ENCODE measurements at regions not wholly inside any gene's neighbourhood (a gene's known extent, or its start where the extent isn't known, plus 50 kb on each side); places are given as distances from the start of the nearest gene placed in this dataset.
"Not testable (repeated sequence)": the region's sequence is repeated elsewhere in the genome, so short reads cannot be mapped to it uniquely, and the experiment has no call there.

DNA sequence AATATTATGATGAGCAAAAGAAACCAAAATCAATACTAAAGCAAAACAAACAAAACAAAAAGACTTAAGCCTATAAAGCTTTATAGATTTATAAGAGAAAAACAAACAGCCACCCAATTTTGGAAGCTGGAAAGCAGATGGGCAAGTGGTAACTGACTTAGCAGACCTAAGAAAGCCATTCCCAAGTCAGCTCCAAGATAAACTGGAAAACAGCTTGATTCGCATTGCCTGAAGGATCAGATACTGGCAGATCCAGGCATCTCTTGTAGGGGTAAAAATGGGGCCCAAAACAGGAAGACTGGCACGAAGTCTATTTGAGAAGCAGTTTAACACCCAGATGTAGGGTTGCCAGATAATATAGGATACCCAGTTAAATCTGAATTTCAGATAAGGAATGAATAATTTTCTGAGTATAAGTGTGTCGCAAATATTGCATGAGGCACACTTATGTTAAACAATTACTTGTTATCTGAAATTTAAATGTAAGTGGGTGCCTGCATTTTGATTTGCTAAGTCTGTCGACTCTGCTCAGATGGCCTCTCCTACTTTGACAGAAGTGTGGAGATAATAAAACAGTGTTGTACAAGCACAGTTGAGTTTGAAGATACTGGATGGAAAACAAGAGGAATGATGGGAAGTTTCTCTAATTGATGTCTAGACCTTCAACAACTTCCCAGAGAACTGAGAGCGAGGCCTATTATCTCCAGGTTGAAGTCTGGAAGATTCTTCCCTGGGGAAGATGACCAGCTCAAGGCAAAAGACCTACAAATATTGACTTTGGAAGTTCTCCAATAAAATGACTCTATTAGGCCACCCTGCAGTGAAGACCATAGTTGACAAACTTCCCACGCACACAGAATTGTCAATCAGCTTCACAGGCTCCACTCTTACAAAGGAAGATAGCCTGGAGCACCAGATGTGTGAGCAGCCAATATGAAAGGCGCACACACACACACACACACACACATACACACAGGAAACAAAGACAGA is 113.4 kb downstream of the FAM50B start:
- no peak for DNase-seq

DNA sequence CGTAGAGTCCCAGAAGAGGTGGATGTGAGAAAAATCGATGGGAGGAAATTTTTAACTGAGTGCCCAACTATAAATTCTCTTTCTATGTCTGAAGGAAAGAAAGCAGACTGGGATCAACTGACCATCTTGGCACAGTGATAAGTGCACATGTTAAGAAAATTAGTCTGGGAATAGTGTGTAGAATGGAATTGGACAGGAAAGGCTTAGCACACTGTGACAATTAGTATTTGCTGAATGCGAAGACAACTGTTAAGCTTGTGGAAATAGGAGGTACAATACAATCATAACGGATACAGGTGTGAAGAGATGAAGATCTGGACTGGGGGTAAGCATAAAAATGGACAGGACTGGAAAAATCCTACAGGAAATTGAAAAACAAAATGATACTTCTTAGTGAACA is 114.3 kb downstream of the FAM50B start:
- DNase-seq, result no peak

DNA sequence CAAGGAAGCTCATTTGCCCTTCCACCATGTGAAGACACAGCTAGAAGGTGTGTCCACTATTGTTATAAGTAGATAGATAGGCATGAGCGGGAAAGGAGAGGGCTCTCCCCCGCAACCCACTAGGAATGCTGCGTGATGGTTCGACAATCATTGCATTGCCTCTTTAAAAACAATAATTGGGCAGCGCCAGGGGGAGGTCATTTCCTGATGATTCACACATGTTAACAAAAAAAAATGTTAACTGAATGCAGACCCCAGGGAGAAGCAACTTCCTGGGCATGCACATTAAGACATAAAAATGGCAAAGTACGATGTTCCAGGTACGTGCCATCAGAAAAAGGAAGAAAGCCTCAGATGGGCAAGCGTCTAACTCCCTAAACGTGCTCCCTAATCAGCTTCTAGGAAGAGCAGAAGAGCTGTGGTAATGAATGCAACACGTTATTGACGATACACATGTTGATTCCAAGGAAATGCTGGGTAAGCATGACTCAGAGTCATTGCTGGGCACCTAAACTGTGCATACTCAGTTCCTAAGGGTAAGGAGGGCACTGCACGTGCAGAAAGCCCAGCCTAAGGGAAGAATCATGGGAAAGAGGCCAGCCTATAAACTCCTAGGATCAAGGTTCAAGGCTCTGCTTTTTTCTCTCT is 113.7 kb downstream of the FAM217A start:
- no peak for DNase-seq

DNA sequence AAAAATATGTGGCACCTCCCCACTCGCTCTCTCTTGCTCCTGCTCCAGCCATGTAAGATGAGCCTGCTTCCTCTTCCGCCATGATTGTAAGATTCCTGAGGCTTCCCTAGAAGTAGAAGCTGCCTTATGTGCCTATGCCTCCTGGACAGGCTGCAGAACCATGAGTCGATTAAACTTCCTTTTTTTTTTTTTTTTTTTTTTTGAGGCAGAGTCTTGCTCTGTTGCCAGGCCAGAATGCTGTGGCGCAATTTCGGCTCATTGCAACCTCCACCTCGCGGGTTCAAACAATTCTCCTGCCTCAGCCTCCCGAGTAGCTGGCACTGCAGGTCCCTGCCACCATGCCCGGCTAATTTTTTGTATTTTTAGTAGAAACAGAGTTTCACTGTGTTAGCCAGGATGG is 112.5 kb downstream of the FAM217A start:
- DNase-seq, result no peak

DNA sequence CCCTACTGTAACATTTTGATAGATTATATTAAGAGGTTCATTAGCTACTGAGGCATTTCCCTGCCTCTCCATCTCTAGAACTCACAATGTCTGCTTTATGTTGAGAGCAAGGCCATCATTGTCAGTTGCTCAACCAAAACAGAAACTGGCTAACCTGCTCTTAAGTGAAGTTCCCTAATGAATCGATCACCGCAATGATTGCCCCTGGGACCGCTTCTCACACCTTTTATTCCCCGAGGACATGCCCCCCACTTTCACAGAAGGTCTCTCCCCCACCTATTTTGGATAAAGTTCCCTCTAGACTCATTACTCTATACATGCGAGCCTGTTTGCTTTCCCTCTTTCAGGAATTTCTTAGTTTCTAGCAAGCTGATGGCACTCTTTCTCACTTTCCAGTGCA is 108.8 kb downstream of the FAM217A start:
- DNase-seq, result no peak

DNA sequence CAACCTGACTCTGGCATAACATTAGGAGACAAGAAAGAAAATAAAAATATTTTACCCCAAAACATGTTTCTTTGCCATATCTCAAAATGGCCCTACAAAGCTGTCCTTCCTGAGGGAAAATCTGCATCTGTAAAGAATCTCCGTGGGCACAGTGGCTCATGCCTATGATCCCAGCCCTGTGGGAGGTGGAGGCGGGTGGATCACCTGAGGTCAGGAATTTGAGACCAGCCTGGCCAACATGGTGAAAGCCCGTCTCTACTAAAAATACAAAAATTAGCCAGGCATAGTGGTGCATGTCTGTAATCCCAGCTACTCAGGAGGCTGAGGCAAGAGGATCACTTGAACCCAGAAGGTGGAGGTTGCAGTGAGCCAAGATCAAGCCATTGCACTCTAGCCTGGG is 105.8 kb downstream of the FAM217A start:
- DNase-seq, result not testable (repeated sequence)

DNA sequence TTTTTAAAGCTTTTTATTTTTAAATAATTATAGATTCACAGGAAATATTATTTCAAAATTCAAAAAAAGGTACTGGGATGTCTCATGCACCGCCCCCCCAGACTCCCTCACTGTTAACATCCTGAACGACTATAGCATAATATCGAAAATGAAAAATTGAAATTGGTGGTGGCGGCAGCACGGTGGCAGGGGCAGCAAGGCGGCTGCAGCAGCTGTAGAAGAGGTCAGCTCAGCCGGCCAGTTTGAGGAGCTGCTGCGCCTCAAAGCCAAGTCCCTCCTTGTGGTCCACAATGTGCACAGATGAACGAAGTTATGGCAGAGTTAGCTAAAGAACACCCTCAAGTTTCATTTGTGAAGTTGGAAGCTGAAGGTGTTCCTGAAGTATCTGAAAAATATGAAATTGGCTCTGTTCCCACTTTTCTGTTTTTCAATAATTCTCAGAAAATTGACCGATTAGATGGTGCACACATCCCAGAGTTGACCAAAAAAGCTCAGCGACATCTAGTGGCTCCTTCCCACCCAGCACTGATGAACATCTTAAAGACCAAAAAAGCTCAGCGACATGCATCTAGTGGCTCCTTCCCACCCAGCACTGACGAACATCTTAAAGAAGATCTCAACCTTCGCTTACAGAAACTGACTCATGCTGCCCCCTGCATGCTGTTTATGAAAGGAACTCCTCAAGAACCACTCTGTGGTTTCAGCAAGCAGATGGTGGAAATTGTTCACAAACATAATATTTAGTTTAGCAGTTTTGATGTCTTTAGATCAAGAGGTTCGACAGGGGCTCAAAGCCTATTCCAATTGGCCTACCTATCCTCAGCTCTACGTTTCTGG is 100.8 kb downstream of the FAM217A start:
- no peak for DNase-seq

DNA sequence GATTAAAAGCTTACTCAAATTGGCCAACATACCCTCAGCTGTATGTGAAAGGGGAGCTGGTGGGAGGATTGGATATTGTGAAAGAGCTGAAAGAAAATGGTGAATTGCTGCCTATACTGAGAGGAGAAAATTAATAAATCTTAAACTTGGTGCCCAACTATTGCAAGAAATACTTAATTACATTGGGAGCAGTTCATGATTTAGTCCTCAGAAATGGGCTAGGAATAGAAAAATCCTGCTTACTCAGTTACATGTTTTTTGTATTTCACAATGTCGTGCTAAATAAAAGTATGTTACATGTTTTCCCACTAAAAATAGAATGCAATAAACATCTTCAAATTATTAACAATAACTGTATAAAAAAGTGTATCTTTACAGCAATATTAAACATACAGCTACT is 100.0 kb downstream of the FAM217A start:
- not testable (repeated sequence) for DNase-seq

DNA sequence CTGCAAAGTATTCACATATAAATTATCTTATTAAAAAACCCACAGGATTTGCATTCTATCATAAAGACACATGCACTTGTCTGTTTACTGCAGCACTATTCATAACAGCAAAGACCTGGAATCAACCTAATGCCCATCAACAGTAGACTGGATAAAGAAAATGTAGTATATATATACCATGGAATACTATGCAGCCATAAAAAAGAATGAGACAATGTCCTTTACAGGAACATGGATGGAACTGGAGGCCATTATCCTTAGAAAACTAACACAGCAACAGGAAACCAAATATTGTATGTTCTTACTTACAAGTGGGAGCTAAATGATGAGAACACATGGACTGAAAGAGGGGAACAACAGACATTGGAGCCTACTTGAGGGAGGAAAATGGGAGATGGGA is 97.0 kb downstream of the FAM217A start:
- no peak for DNase-seq

DNA sequence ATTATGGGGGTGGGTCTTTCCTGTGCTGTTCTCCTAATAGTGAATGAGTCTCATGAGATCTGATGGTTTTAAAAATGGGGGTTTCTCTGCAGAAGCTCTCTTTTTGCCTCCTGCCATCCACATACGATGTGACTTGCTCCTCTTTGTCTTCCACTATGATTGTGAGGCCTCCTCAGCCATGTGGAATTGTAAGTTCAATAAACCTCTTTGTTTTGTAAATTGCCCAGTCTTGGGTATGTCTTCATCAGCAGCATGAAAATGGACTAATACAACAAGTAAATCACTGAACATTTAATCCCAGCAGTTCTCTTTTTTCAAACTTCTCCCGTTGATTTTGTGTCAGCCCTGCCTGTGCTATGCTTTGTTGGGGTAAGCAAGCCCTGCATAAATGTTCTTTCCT is 95.2 kb downstream of the FAM217A start:
- no peak for DNase-seq

DNA sequence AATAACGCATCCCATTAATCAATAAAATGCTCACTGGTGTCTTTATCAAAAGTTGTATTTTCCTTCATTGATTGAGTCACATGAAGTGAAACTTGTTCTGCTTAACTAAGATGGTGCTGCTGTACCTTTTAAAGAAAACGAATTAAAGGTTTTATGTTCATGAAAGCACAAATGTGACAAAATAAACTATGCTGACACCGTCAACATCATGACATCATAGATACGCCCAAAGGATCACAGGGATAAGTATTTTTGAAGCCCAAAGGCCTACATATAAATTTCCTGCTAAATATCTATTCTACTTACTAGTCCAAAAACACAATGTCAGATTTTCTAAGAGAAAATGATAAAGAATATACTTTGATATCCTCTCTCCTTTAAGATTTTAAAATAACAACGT is 94.4 kb downstream of the FAM217A start:
- no peak for DNase-seq

DNA sequence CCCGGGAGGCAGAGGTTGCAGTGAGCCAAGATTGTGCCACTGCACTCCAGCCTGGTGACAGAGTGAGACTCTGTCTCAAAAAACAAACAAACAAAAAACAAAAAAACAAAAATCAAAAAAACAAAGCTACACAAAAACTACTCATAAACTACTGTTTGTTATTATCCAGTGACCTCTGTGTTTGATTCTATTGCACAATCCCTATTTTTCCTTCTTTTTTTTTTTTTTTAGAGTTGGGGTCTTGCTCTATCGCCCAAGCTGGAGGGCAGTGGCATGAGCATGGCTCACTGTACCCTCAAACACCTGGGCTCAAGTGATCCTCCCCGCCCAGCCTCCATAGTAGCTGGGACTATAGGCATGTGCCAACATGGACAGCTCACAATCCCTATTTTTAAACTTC is 92.7 kb downstream of the FAM217A start:
- no peak for DNase-seq

DNA sequence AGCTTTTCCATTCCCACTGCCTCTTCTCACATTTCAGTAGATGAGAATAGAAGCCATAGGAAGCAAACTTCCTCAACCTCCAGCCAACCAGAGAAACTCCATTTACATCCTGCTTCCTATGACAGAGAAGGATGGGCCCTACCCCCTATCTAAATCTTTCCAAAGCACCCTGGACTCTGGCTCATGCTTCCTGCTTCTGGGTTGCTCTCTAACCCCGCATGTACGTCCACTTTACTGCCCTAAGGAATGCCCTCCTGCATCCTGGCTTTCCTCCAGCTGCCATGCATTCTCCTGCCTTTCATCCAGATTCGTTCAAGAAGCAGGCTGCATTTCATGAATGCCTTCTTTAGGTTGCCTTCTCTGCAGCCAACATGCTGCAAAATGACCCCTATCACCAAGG is 91.9 kb downstream of the FAM217A start:
- no peak for DNase-seq

DNA sequence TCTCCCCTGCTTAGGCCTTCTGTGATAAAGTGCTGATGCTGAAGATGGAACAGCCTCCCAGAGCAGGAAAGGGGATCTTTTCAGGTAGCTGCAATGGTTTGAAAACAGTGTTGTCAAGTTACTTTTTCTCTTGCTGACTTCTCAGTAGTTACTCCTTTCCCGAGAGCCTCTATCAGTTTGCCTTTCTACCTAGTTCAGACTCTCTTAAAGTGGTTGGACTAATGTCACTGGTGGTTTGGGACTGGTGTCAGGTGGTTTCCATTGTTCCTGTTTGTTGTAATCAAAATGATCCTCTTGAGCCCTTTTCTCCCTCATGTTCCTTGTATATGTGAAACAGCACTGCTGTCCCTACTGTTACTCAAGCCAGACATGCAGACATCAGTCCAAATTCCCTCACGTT is 91.4 kb downstream of the FAM217A start:
- no peak for DNase-seq

DNA sequence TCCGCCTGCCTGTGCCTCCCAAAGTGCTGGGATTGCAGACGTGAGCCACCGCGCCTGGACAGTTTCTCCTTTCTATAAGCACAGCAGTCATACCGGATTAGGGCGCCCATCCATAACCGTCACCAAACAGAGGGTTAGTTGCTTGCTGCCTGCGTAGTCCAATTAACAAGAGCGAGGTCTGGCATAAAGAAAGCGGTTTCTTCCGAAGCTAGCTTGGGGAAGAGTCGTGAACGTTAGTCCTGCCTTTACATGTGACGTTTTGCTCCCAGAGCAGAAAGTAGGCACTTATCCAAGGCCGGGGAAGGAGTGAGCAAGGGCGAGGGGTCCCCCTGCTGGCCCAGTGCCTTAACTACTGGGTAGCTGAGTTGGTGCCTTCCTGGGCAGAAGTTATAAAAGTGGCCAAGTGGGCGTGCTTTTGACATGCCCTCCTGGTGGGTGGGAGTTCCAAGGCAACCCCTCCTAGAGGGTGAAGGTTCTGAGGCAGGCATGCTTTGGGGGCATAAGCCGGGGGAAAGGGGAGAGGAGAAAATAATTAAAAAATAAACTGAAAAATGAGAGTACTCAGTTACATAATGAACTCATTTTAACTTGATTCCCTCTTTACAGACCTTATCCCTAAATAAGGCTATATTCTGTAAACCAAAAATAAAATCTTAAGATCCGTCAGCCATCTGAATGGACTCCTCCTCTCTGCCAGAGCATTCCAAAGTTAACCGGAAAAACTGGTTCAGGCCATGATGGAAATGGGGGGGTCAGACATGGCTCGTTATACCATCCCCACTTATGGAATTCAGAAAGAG is 88.0 kb downstream of the FAM217A start:
- peak; percentile 14 for DNase-seq

DNA sequence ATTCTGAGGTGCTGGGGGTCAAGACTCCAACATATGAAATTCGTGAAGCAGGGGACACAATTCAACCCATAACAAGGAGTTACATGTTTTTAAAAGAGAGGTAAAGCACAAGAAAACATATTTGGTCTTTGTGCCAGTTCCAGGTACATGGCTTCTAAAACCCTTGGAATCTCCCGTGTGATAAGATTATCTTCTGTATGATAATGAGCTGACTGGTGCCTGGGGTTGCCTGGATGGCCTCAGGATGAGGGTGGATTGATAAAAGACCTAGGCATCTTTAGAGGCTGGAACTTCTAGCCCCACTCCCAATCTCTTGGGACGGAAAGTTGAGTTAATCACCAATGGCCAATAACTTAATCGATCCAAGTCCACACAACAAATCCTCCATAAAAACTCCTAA is 87.0 kb downstream of the FAM217A start:
- no peak for DNase-seq

DNA sequence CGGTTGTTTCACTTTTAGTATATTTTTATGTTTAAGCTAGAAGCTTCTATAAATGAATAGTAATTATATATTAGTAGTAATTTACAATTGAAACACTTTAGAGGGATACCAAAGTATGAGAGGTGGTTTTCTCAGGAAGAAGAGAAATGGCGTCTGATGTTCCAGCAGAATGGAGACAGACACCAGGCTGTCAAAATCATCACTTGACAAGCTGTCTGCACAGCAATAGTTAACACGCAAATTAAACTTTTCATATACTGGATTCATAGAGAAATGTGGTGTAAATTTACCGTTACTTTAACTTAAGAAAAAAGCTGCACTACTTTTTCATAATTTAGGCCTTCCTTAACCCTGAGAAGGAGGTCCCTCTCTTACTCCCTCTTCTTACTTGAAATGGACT is 82.6 kb downstream of the FAM217A start:
- no peak for DNase-seq

DNA sequence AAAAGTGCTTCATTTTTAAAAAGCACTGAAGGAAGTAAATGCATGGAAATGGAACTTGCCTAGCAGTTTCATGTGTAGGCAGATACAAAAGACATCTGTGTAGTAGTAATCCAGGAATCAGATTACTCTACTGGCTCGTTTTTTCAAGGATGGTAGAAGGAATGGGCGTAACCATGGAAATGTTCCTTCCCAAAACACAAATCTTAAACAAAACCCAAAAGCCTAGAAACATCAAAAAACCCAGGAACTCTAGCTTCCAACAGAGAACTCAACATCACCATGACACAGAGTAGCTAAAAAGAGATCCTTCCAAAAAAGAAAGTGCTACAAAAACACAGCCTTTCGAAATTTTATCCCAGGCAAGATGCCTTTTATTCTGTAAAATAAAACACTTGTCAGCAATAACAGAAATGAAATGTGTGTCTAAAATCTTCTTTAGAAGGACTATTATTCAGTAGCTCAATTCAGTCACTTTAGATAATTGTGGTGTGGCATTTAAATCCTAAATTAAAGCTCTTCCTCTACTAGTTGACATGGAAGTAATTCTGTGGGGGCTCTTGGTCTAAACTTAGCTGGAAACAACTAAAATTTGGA is 81.7 kb downstream of the FAM217A start:
- no peak for DNase-seq

DNA sequence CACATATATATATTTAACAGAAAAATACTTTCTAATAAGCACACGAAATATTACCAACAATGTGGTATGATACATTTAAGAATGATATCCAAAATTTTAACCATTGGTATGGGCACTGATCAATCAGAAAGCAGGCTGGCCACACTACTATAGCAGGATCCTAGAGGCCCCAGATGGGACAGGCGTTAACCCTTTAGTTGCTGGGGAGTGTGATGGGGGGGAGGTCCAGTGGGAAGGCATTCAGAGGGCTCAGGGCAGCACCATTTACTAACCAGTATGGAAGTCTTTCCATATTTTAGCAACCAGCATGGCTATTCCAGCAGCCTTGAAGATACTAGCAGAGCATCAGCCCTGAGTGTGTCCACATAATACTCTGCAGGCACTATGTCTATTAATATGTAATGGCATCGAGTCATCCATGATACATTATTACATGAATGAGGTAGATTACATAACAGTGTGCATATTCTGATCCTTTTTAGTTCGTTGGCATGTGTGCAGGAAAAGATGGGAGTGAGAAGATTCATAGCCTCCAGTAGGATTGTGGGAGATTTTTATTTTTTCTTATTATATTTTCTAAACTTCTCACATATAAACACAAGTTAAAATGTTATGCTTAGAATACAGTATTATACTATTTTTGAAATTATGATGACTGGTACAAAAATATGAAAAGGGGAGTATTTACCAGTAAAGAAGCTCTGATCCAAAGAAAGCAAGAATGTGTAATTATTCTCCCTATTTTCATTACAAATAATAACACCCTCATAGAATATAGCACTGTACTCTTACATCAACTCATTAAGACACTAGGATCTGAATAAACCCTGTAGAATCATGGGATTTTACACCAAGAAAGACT is 78.9 kb downstream of the FAM217A start:
- no peak for DNase-seq

DNA sequence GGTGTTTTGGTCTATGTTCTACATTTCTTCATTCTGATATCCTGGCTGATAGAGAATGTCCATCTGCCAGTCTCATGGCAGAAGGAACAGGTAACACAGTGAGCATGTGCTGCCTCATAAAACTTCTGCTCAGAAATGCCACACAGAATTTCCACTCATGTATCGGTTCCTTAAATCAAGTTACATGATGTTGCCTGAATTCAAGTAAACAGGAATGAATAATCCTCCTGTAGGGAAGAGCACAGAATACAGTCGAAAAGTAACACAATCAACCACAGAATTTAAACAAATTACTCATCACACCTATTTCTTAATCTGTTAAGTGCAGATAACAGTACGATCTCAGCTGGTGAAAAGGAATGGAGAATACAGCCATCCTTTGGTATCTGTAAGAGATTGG is 74.7 kb downstream of the FAM217A start:
- DNase-seq, result no peak
